ENCODE measurements at regions not wholly inside any gene's neighbourhood (a gene's known extent, or its start where the extent isn't known, plus 50 kb on each side); places are given as distances from the start of the nearest gene placed in this dataset.

GRCh38 chr3:190790185-190790584 is 72.3 kb downstream of the GMNC start:
- H3K36me3 ChIP-seq = no peaks in the 10 kb centered on the region
- H3K9me3 ChIP-seq = no peaks in the 10 kb centered on the region
- no peaks in the 10 kb centered on the region for H3K4me1 ChIP-seq
- H3K27ac ChIP-seq = no peak overlapping the region
- DNase-seq (ENCODE audit: low spot score) = no peak
- H3K4me3 ChIP-seq = no peak overlapping the region
- TF ChIP-seq CTCF (IDR thresholded peaks at IDR 0.05) = no peak
- H3K27me3 ChIP-seq = no peaks in the 10 kb centered on the region

- Histone ChIP-seq H3K27ac (no peak overlapping the region), H3K27me3 (no peaks in the 10 kb centered on the region), H3K4me3 (no peak overlapping the region), H3K36me3 (no peaks in the 10 kb centered on the region), H3K9me3 (no peaks in the 10 kb centered on the region), H3K4me1 (no peaks in the 10 kb centered on the region)
- no peak for DNase-seq (ENCODE audit: low spot score)
- no peak for TF ChIP-seq CTCF (IDR thresholded peaks at IDR 0.05)
Observed at GRCh38 chr3:190786898-190787297, 75.6 kb downstream of the GMNC start.

GRCh38 chr3:190785047-190785446 is 77.4 kb downstream of the GMNC start:
- no peak for TF ChIP-seq CTCF (IDR thresholded peaks at IDR 0.05)
- no peaks in the 10 kb centered on the region for H3K27me3 ChIP-seq
- no peaks in the 10 kb centered on the region for H3K36me3 ChIP-seq
- no peaks in the 10 kb centered on the region for H3K4me1 ChIP-seq
- DNase-seq (ENCODE audit: low spot score) = no peak
- no peak overlapping the region for H3K27ac ChIP-seq
- H3K4me3 ChIP-seq = no peak overlapping the region
- H3K9me3 ChIP-seq = no peaks in the 10 kb centered on the region

- no peak for TF ChIP-seq CTCF (IDR thresholded peaks at IDR 0.05)
- no peaks in the 10 kb centered on the region for H3K9me3 ChIP-seq
Observed at GRCh38 chr3:190780524-190780923, 82.0 kb downstream of the GMNC start.

GRCh38 chr3:190774633-190775032 is 87.9 kb downstream of the GMNC start:
- Histone ChIP-seq H3K9me3 (peaks cover 0 to 18% of the 10 kb centered on the region in 2 donors), H3K27ac (peak overlapping the region in 1 of 2 donors; percentile 78), H3K36me3 (no peaks in the 10 kb centered on the region), H3K27me3 (no peaks in the 10 kb centered on the region), H3K4me1 (no peaks in the 10 kb centered on the region), H3K4me3 (no peak overlapping the region)
- no peak for DNase-seq (ENCODE audit: low spot score)
- no peak for TF ChIP-seq CTCF (IDR thresholded peaks at IDR 0.05)

More at GRCh38 chr3:190780524-190780923, 82.0 kb downstream of the GMNC start:
- Histone ChIP-seq H3K27me3 (no peaks in the 10 kb centered on the region), H3K36me3 (no peaks in the 10 kb centered on the region), H3K4me1 (no peaks in the 10 kb centered on the region), H3K4me3 (no peak overlapping the region), H3K27ac (no peak overlapping the region)
- no peak for DNase-seq (ENCODE audit: low spot score)

GRCh38 chr3:190773948-190774347 is 88.5 kb downstream of the GMNC start:
- H3K4me3 ChIP-seq = no peak overlapping the region
- TF ChIP-seq CTCF (IDR thresholded peaks at IDR 0.05) = no peak
- H3K4me1 ChIP-seq = no peaks in the 10 kb centered on the region
- peak overlapping the region; percentile 23 to 78 for H3K27ac ChIP-seq
- peaks cover 0 to 18% of the 10 kb centered on the region in 2 donors for H3K9me3 ChIP-seq
- no peaks in the 10 kb centered on the region for H3K36me3 ChIP-seq
- no peaks in the 10 kb centered on the region for H3K27me3 ChIP-seq
- no peak for DNase-seq (ENCODE audit: low spot score)

Measured in right atrium auricular region (tissue), 2 donors.